IMR-90 (cell line): ENCODE measurements at regions not wholly inside any gene's neighbourhood (a gene's known extent, or its start where the extent isn't known, plus 50 kb on each side); places are given as distances from the start of the nearest gene placed in this dataset.

ENCODE experiments used
- ATAC-seq: fragments of 200-7000 bp; cut with Tn5 transposase; 2 replicates; pipeline ENCODE4 v1.9.1; 2020; ENCODE audit warnings: low read depth, mild to moderate bottlenecking, moderate library complexity
- BruUV-seq: library from RNA; stranded (reverse); fragments of 400-500 nt; replicated peaks from 2 replicates; lab custom pipeline; 2021; lab: Mats Ljungman, UMichigan
- CTCF ChIA-PET: fragments of 300-600 bp; formaldehyde crosslinking; extraction: SDS; loops from one replicate; lab custom pipeline; 2021; ENCODE audit warnings: antibody characterized with exemption; lab: Yijun Ruan, JAX
- POLR2A ChIA-PET: fragments of 300-600 bp; sonication (Branson Sonifier 250); formaldehyde crosslinking; loops from one replicate; lab custom pipeline; 2022; ENCODE audit warnings: antibody characterized with exemption; ENCODE audit not compliant: unreplicated experiment; lab: Charles Lee
- DNase-seq: peaks from one replicate; pipeline ENCODE4 v3.0.0; 2013
- H2AFZ ChIP-seq: replicated peaks from 2 replicates; pipeline ENCODE3; 2013; ENCODE audit warnings: low read length, mild to moderate bottlenecking; ENCODE audit not compliant: poor library complexity
- H2AK5ac ChIP-seq: 2 replicates; pipeline ENCODE4 v1.6.1; 2013; ENCODE audit warnings: low read depth, low read length, inconsistent platforms
- H2AK9ac ChIP-seq: replicated peaks from 2 replicates; pipeline ENCODE3; 2013; ENCODE audit warnings: mild to moderate bottlenecking, low read depth, low read length, moderate library complexity; ENCODE audit not compliant: poor library complexity
- H2BK120ac ChIP-seq: 2 replicates; pipeline ENCODE4 v1.6.1; 2013; ENCODE audit warnings: low read depth, low read length, inconsistent platforms
- H2BK15ac ChIP-seq: 3 replicates; pipeline ENCODE4 v1.6.1; 2013; ENCODE audit warnings: low read depth, low read length, inconsistent platforms
- H2BK20ac ChIP-seq: 2 replicates; pipeline ENCODE4 v1.6.1; 2013; ENCODE audit warnings: low read depth, mild to moderate bottlenecking, inconsistent platforms, low read length, moderate library complexity
- H2BK5ac ChIP-seq: 2 replicates; pipeline ENCODE4 v1.6.1; 2013; ENCODE audit warnings: mild to moderate bottlenecking, low read depth, low read length, inconsistent platforms; ENCODE audit not compliant: poor library complexity, severe bottlenecking
- H3K14ac ChIP-seq: replicated peaks from 2 replicates; pipeline ENCODE4 v1.6.1; 2013; ENCODE audit warnings: low read depth, low read length, inconsistent platforms
- H3K18ac ChIP-seq: 2 replicates; pipeline ENCODE4 v1.6.1; 2013; ENCODE audit warnings: low read depth, low read length, control low read depth
- H3K23ac ChIP-seq: 2 replicates; pipeline ENCODE4 v1.6.1; 2013; ENCODE audit warnings: low read depth, low read length, inconsistent platforms
- H3K27ac ChIP-seq: 2 replicates; pipeline ENCODE4 v1.5.1; 2013; ENCODE audit warnings: mild to moderate bottlenecking, control low read depth, low read length; ENCODE audit not compliant: insufficient read depth
- H3K27me3 ChIP-seq: 2 replicates; pipeline ENCODE4 v1.6.1; 2013; ENCODE audit warnings: low read length; ENCODE audit not compliant: control insufficient read depth, insufficient read depth
- H3K36me3 ChIP-seq: 2 replicates; pipeline ENCODE4 v1.6.1; 2013; ENCODE audit warnings: low read length, mixed read lengths; ENCODE audit not compliant: control insufficient read depth, insufficient read depth
- H3K4ac ChIP-seq: 2 replicates; pipeline ENCODE4 v1.6.1; 2013; ENCODE audit warnings: low read depth, low read length, inconsistent platforms
- H3K4me1 ChIP-seq: 2 replicates; pipeline ENCODE4 v1.6.1; 2013; ENCODE audit warnings: low read length, mixed read lengths; ENCODE audit not compliant: control insufficient read depth, insufficient read depth
- H3K4me2 ChIP-seq: 2 replicates; pipeline ENCODE4 v1.6.1; 2013; ENCODE audit warnings: low read depth, mild to moderate bottlenecking, control low read depth, low read length, moderate library complexity
- H3K4me3 ChIP-seq: 2 replicates; pipeline ENCODE4 v1.5.1; 2013; ENCODE audit warnings: low read depth, mild to moderate bottlenecking, control low read depth, low read length, moderate library complexity; ENCODE audit not compliant: insufficient read depth
- H3K56ac ChIP-seq: 2 replicates; pipeline ENCODE4 v1.6.1; 2013; ENCODE audit warnings: low read length, inconsistent platforms; ENCODE audit not compliant: insufficient read depth; ENCODE audit errors: extremely low read depth
- H3K79me1 ChIP-seq, 2 experiments: 2 replicates each; pipeline ENCODE4 v1.6.1; 2013; ENCODE audit warnings: low read length in 2 of 2, inconsistent platforms in 1 of 2, low read depth in 1 of 2
- H3K9ac ChIP-seq: 2 replicates; pipeline ENCODE4 v1.6.1; 2013; ENCODE audit warnings: low read depth, low read length, control low read depth
- H3K9me1 ChIP-seq: 2 replicates; pipeline ENCODE4 v1.6.1; 2013; ENCODE audit warnings: low read length, inconsistent platforms; ENCODE audit not compliant: insufficient read depth
- H3K9me3 ChIP-seq: 2 replicates; pipeline ENCODE4 v1.6.1; 2013; ENCODE audit warnings: low read length; ENCODE audit not compliant: control insufficient read depth, insufficient read depth
- H4K20me1 ChIP-seq: 2 replicates; pipeline ENCODE4 v1.6.1; 2013; ENCODE audit warnings: low read length, inconsistent platforms; ENCODE audit not compliant: insufficient read depth
- H4K5ac ChIP-seq: 2 replicates; pipeline ENCODE4 v1.6.1; 2013; ENCODE audit warnings: mild to moderate bottlenecking, low read depth, low read length, control low read depth
- H4K8ac ChIP-seq, 2 experiments: 2 replicates each; pipeline ENCODE4 v1.6.1; 2013; ENCODE audit warnings: low read depth in 2 of 2, low read length in 2 of 2, control low read depth in 1 of 2, inconsistent platforms in 1 of 2
- H4K91ac ChIP-seq: 2 replicates; pipeline ENCODE4 v1.6.1; 2013; ENCODE audit warnings: low read depth, low read length, inconsistent platforms; ENCODE audit not compliant: insufficient read depth
- BHLHE40 ChIP-seq: fragments of 150-350 bp; IDR thresholded peaks from 2 replicates; pipeline ENCODE4 v1.6.1; 2016; ENCODE audit warnings: mild to moderate bottlenecking, low read depth, low read length
- CEBPB ChIP-seq: IDR thresholded peaks from 2 replicates; pipeline ENCODE4 v1.6.1; 2012; ENCODE audit warnings: low read depth, low read length, improper control_type of control experiment
- CHD1 ChIP-seq: IDR thresholded peaks from 2 replicates; pipeline ENCODE4 v1.6.1; 2012; ENCODE audit warnings: low read depth, low read length, improper control_type of control experiment
- CTCF ChIP-seq: conservative IDR thresholded peaks from 2 replicates; pipeline ENCODE4 v1.5.1; 2012; ENCODE audit warnings: mild to moderate bottlenecking, low read depth, low read length, improper control_type of control experiment
- ELK1 ChIP-seq: fragments of 150-350 bp; IDR thresholded peaks from 2 replicates; pipeline ENCODE4 v1.6.1; 2016; ENCODE audit warnings: low read depth, mild to moderate bottlenecking, low read length, moderate library complexity, borderline replicate concordance
- FOS ChIP-seq: fragments of 150-350 bp; IDR thresholded peaks from 2 replicates; pipeline ENCODE4 v1.6.1; 2016; ENCODE audit warnings: low read depth, low read length
- MAFK ChIP-seq: IDR thresholded peaks from 2 replicates; pipeline ENCODE4 v1.6.1; 2012; ENCODE audit warnings: low read depth, low read length, improper control_type of control experiment
- MAZ ChIP-seq: IDR thresholded peaks from 2 replicates; pipeline ENCODE4 v1.6.1; 2012; ENCODE audit warnings: low read depth, mild to moderate bottlenecking, low read length, improper control_type of control experiment, moderate library complexity, borderline replicate concordance
- MXI1 ChIP-seq: IDR thresholded peaks from 2 replicates; pipeline ENCODE4 v1.6.1; 2012; ENCODE audit warnings: low read depth, mild to moderate bottlenecking, low read length, moderate library complexity, borderline replicate concordance
- NFE2L2 ChIP-seq: fragments of 150-350 bp; IDR thresholded peaks from 2 replicates; pipeline ENCODE4 v1.6.1; 2016; ENCODE audit warnings: low read depth, mild to moderate bottlenecking, low read length
- POLR2A ChIP-seq: IDR thresholded peaks from 2 replicates; pipeline ENCODE4 v1.6.1; 2012; ENCODE audit warnings: mild to moderate bottlenecking, low read depth, low read length
- RAD21 ChIP-seq: IDR thresholded peaks from 2 replicates; pipeline ENCODE4 v1.6.1; 2012; ENCODE audit warnings: low read length, improper control_type of control experiment
- RCOR1 ChIP-seq: IDR thresholded peaks from 2 replicates; pipeline ENCODE4 v1.6.1; 2012; ENCODE audit warnings: mild to moderate bottlenecking, low read length, improper control_type of control experiment; ENCODE audit not compliant: insufficient replicate concordance
- RFX5 ChIP-seq: IDR thresholded peaks from 2 replicates; pipeline ENCODE4 v1.8.0; 2012; ENCODE audit warnings: low read depth, mild to moderate bottlenecking, low read length, moderate library complexity
- SMC3 ChIP-seq: fragments of 150-350 bp; IDR thresholded peaks from 2 replicates; pipeline ENCODE4 v1.6.1; 2016; ENCODE audit warnings: low read depth, mild to moderate bottlenecking, antibody characterized with exemption, low read length, moderate library complexity
- USF2 ChIP-seq: fragments of 150-350 bp; IDR thresholded peaks from 2 replicates; pipeline ENCODE4 v1.6.1; 2017; ENCODE audit warnings: mild to moderate bottlenecking, antibody characterized with exemption, low read length, low read depth
- WGBS, 2 experiments: methylation state at CpG; one replicate each; pipeline versions ENCODE4 v1.1.5 to v1.1.7; 2013; ENCODE audit warnings: missing lambda C conversion rate in 2 of 2; ENCODE audit not compliant: insufficient read length in 1 of 2; ENCODE audit errors: extremely low coverage in 2 of 2; 5-methylcytosine and 5-hydroxymethylcytosine counted together
- dilution Hi-C: fragments of 300-500 bp; cut with HindIII; formaldehyde crosslinking; loops from one replicate; pipeline ENCODE4 v1.14.3; 2018; ENCODE audit warnings: low sequenced_read_pairs; ENCODE audit not compliant: unreplicated experiment
- in situ Hi-C: fragments of 300-500 bp; cut with MboI; formaldehyde crosslinking; loops from 3 replicates; pipeline ENCODE4 v1.14.3; 2019; ENCODE audit warnings: low sequenced_read_pairs, inconsistent platforms, mixed read lengths
- intact Hi-C: fragments of 100-400 bp; cut with micrococcal nuclease; formaldehyde crosslinking; loops from 2 replicates; pipeline ENCODE4 v1.10.0; 2022

GRCh38 chr5:141760193-141760592, 78.2 kb upstream of the ARAP3 start:
- Histone ChIP-seq H3K56ac (no peak overlapping the region), H3K9me3 (no peaks in the 10 kb centered on the region), H2AFZ (no peak overlapping the region), H3K27me3 (peaks cover 78% of the 10 kb centered on the region), H4K91ac (no peak overlapping the region), H2BK5ac (no peak overlapping the region), H3K18ac (no peak overlapping the region), H3K4me3 (no peak overlapping the region), H3K9me1 (no peaks in the 10 kb centered on the region), H3K4ac (no peak overlapping the region), H3K9ac (no peak overlapping the region), H2BK120ac (no peak overlapping the region), H4K8ac (no peak overlapping the region), H3K14ac (no peak overlapping the region), H2BK15ac (no peak overlapping the region), H2AK9ac (no peak overlapping the region), H2AK5ac (no peak overlapping the region), H3K27ac (no peak overlapping the region), H3K79me1 (no peaks in the 10 kb centered on the region), H3K23ac (no peak overlapping the region), H4K20me1 (no peaks in the 10 kb centered on the region), H3K36me3 (no peaks in the 10 kb centered on the region), H3K4me1 (no peaks in the 10 kb centered on the region), H3K4me2 (no peak overlapping the region), H4K5ac (no peak overlapping the region), H2BK20ac (no peak overlapping the region)
- no peak for ATAC-seq
- intact Hi-C loops (no loop called here), in situ Hi-C loops (no loop called here), dilution Hi-C loops (no loop called here)
- WGBS, 2 experiments: 31% methylated on average over 2 of the region's 4 CpGs; no CpG with 5 or more reads in 1 of the 2 experiments
- ChIA-PET POLR2A (no interaction called here), CTCF (no interaction called here)
- no peak for TF ChIP-seq ELK1
- no peak for TF ChIP-seq MAFK
- no peak for TF ChIP-seq NFE2L2
- no peak for TF ChIP-seq CTCF
- TF ChIP-seq SMC3: no peak
- TF ChIP-seq MAZ: no peak
- no peak for TF ChIP-seq CHD1
- TF ChIP-seq BHLHE40: no peak
- no peak for TF ChIP-seq FOS
- no peak for TF ChIP-seq RCOR1
- no peak for TF ChIP-seq CEBPB
- no peak for TF ChIP-seq RAD21
- no peak for TF ChIP-seq USF2
- no peak for TF ChIP-seq POLR2A
- TF ChIP-seq RFX5: no peak
- TF ChIP-seq MXI1: no peak
- no TSS peak for BruUV-seq
- DNase-seq: no peak
